Small intestine (tissue), 7 donors: ENCODE measurements at regions not wholly inside any gene's neighbourhood (a gene's known extent, or its start where the extent isn't known, plus 50 kb on each side); places are given as distances from the start of the nearest gene placed in this dataset.

Source experiments
- DNase-seq, 2 donors: peaks; one replicate each; pipeline versions ENCODE4 v3.0.0 to v3.0.0-alpha.2; 2013
- FAIRE-seq: peaks from 2 replicates; lab custom pipeline; 2012; peaks lifted over from hg19 to GRCh38; lab: Jason Lieb, UNC
- H3K27ac ChIP-seq, 3 donors: one replicate each; pipeline ENCODE4 v1.5.1; 2013; ENCODE audit warnings: low read length in 2 of 3, mild to moderate bottlenecking in 2 of 3, control low read depth in 1 of 3, inconsistent platforms in 1 of 3, low read depth in 1 of 3, moderate library complexity in 1 of 3
- H3K27me3 ChIP-seq, 3 donors: one replicate each; pipeline ENCODE4 v1.6.1; 2013; ENCODE audit warnings: low read length in 3 of 3, inconsistent platforms in 1 of 3; ENCODE audit not compliant: control insufficient read depth in 3 of 3, insufficient read depth in 3 of 3
- H3K36me3 ChIP-seq, 3 donors: one replicate each; pipeline ENCODE4 v1.6.1; 2013; ENCODE audit warnings: low read length in 3 of 3, inconsistent platforms in 1 of 3, low read depth in 1 of 3, mild to moderate bottlenecking in 1 of 3, moderate library complexity in 1 of 3; ENCODE audit not compliant: control insufficient read depth in 3 of 3, insufficient read depth in 2 of 3
- H3K4me1 ChIP-seq, 3 donors: one replicate each; pipeline ENCODE4 v1.6.1; 2013; ENCODE audit warnings: low read length in 2 of 3, inconsistent platforms in 1 of 3, low read depth in 1 of 3, mild to moderate bottlenecking in 1 of 3, moderate library complexity in 1 of 3; ENCODE audit not compliant: control insufficient read depth in 3 of 3, insufficient read depth in 2 of 3
- H3K4me3 ChIP-seq, 3 donors: one replicate each; pipeline ENCODE4 v1.5.1; 2013; ENCODE audit warnings: low read length in 3 of 3, control low read depth in 1 of 3, inconsistent platforms in 1 of 3, low read depth in 1 of 3, mild to moderate bottlenecking in 1 of 3, moderate library complexity in 1 of 3
- H3K9me3 ChIP-seq, 2 donors: one replicate each; pipeline ENCODE4 v1.6.1; 2013; ENCODE audit warnings: low read depth in 1 of 2, low read length in 1 of 2; ENCODE audit not compliant: control insufficient read depth in 2 of 2, insufficient read depth in 1 of 2
- WGBS, 3 donors: extraction: QIAGEN DNeasy Blood & Tissue Kit; methylation state at CpG; one replicate each; pipeline ENCODE4 v1.1.7; 2013; 5-methylcytosine and 5-hydroxymethylcytosine counted together
- donor health status: healthy with polysubstance abuse.
- donor health status: control.
- donor health status: control.
- donor health status: Bipolar disorder and iron deficiency.
- donor health status: healthy.

- Histone ChIP-seq H3K36me3 (no peaks in the 10 kb centered on the region), H3K27me3 (no peaks in the 10 kb centered on the region), H3K27ac (no peak overlapping the region), H3K4me3 (no peak overlapping the region), H3K9me3 (no peaks in the 10 kb centered on the region), H3K4me1 (no peaks in the 10 kb centered on the region)
- DNase-seq = no peak
- FAIRE-seq = no peak
- WGBS, 3 donors = 83 to 88% (median 85%) methylated on average over 7 of the region's 7 CpGs
Observed at GRCh38 chr11:114826910-114827442, 148.6 kb downstream of the NXPE2 start.

DNA sequence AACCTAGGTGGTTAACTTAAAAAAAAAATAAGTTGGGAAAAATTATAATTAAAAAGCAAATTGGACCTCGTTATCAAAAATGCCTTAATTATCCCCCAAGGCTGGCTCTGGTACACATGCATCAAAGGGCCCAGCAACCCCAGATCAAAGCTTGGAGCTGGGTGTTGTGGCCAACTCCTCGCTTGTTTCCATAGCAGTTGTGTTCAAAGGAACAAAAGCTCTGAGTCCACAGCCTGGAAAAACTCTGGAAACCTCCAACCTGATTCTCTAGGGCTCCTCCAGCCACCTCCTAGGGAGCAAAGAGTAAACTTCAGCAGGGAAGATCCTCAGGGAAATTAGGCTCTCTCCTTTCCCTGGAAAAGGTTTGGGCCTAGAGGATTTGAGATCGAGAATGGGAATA lies 149.4 kb downstream of the NXPE2 start:
- no peak for FAIRE-seq

GRCh38 chr11:114832532-114833125 lies 154.3 kb downstream of the NXPE2 start:
- Histone ChIP-seq H3K27ac (no peak overlapping the region), H3K36me3 (no peaks in the 10 kb centered on the region), H3K27me3 (peaks cover 0 to 2% (median 0%) of the 10 kb centered on the region in 3 donors), H3K4me3 (no peak overlapping the region), H3K4me1 (no peaks in the 10 kb centered on the region), H3K9me3 (no peaks in the 10 kb centered on the region)
- 14 to 15% (median 15%) methylated on average over 6 of the region's 6 CpGs for WGBS, 3 donors
- no peak for FAIRE-seq
- peak in 1 of 2 donors; percentile 12 for DNase-seq

More for the DNA sequence above, 149.4 kb downstream of the NXPE2 start:
- no peaks in the 10 kb centered on the region for H3K36me3 ChIP-seq
- no peak for DNase-seq
- 64 to 79% (median 68%) methylated on average over 3 of the region's 3 CpGs for WGBS, 3 donors
- H3K27ac ChIP-seq = no peak overlapping the region
- no peak overlapping the region for H3K4me3 ChIP-seq
- no peaks in the 10 kb centered on the region for H3K4me1 ChIP-seq
- no peaks in the 10 kb centered on the region for H3K27me3 ChIP-seq
- no peaks in the 10 kb centered on the region for H3K9me3 ChIP-seq

- H3K9me3 ChIP-seq = no peaks in the 10 kb centered on the region
- 76 to 82% (median 80%) methylated on average over 3 of the region's 3 CpGs for WGBS, 3 donors
- no peaks in the 10 kb centered on the region for H3K4me1 ChIP-seq
- H3K36me3 ChIP-seq = no peaks in the 10 kb centered on the region
- H3K27ac ChIP-seq = no peak overlapping the region
- no peak for FAIRE-seq
- peaks cover 0 to 2% (median 0%) of the 10 kb centered on the region in 3 donors for H3K27me3 ChIP-seq
- DNase-seq = no peak
- H3K4me3 ChIP-seq = no peak overlapping the region
Observed at GRCh38 chr11:114836161-114836560, 157.8 kb downstream of the NXPE2 start.

DNA sequence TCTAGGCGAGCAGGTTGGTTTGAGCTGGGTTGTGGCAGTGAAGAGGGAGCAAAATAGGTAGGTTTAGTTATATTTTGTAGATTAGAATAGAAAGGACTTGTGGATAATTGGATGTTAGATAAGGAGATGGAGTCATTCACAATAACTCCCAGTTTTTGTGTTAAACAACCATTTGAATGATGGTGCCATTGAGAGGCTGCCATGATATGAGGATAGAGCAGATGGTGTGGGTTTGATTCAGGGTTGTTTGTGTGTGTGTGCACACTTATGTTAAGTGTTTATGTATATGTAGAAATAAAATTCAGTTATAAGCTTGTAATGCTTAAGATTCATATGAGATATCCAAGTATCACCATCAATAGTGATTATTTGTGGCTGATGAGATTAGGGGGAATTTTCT lies 166.6 kb downstream of the NXPE2 start:
- Histone ChIP-seq H3K36me3 (no peaks in the 10 kb centered on the region), H3K27ac (no peak overlapping the region), H3K9me3 (no peaks in the 10 kb centered on the region), H3K4me3 (no peak overlapping the region), H3K4me1 (no peaks in the 10 kb centered on the region), H3K27me3 (peaks cover 0 to 4% (median 0%) of the 10 kb centered on the region in 3 donors)
- DNase-seq (no peak), FAIRE-seq (no peak)
- 77 to 90% (median 85%) methylated on average over 1 of the region's 1 CpG for WGBS, 3 donors

DNA sequence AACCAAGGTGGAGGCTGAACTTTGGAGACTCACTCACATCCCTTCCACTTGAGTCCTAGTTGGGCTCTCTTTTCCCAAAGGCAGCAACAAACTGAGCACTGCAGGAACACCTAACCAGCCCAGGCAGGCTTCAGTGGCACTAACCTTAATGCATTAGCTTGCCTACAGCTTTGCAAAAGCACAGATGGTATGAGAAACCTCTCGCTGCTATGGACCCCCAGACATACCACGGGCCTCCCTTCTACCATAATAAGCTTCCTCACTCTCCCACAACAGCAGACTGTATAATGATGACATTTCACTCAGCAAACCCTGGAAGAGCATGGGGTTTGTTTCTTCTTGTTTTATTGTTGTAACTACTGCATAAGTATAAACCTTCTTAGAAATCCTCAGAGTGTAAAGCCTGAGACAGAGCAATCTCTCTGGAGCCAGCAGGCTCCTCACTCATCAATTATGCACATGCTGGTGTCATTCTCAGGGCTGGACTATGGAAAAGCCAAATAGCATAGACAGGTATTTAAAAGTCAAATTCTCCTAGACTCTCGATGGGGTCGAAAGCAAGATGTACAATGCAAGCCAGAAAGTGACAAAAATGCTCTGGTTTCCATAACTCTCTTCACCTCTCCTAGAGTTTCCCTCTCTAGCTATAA lies 167.6 kb downstream of the NXPE2 start:
- DNase-seq = no peak
- WGBS, 3 donors = 70 to 82% (median 80%) methylated on average over 4 of the region's 4 CpGs
- FAIRE-seq = no peak

GRCh38 chr11:114846416-114846791 lies 168.1 kb downstream of the NXPE2 start:
- 58 to 63% (median 59%) methylated on average over 3 of the region's 3 CpGs for WGBS, 3 donors
- Histone ChIP-seq H3K9me3 (no peaks in the 10 kb centered on the region), H3K27ac (no peak overlapping the region), H3K36me3 (no peaks in the 10 kb centered on the region), H3K4me1 (no peaks in the 10 kb centered on the region), H3K4me3 (no peak overlapping the region), H3K27me3 (peaks cover 0 to 4% (median 0%) of the 10 kb centered on the region in 3 donors)
- DNase-seq (no peak), FAIRE-seq (no peak)

More for the DNA sequence above, 167.6 kb downstream of the NXPE2 start:
- Histone ChIP-seq H3K4me1 (no peaks in the 10 kb centered on the region), H3K27ac (no peak overlapping the region), H3K4me3 (no peak overlapping the region), H3K27me3 (peaks cover 0 to 4% (median 0%) of the 10 kb centered on the region in 3 donors), H3K36me3 (no peaks in the 10 kb centered on the region), H3K9me3 (no peaks in the 10 kb centered on the region)

DNA sequence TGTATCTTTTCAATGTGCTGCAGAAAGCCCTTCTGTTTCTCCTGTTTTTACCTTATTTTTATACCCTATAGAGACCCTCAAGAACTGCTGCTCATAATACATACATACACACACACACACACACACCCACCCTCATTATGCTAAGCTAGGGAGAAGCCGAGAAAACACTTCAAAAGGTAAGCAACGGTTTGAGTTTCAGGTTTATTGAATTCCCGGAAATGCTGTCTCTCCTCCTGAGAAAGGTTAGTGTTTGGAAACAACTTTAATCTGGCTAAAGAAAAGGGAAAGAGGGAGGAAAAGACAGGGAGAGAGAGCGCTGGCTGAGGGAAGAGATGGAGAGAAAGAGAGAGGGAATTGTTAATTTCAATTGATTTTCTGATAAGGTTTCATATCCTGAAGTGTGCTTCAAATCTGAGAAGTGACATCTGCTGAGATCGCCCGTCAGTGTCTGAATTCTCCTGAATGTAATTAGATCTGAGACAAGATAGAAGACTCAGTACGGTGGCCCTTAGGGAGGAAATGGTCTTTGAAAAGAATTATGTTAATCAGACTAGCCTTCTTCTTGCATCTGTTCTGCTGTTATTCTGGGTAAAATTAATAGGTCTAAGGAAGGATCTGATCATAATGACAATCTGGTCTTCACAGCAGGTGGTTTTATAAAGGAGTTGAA lies 169.1 kb downstream of the NXPE2 start:
- Histone ChIP-seq H3K36me3 (no peaks in the 10 kb centered on the region), H3K27me3 (peaks cover 0 to 4% (median 0%) of the 10 kb centered on the region in 3 donors), H3K9me3 (no peaks in the 10 kb centered on the region), H3K27ac (no peak overlapping the region), H3K4me1 (no peaks in the 10 kb centered on the region), H3K4me3 (no peak overlapping the region)
- WGBS, 3 donors = 33 to 38% (median 35%) methylated on average over 7 of the region's 7 CpGs
- DNase-seq (no peak), FAIRE-seq (no peak)
